HCT116 (cell line): ENCODE measurements at regions not wholly inside any gene's neighbourhood (a gene's known extent, or its start where the extent isn't known, plus 50 kb on each side); places are given as distances from the start of the nearest gene placed in this dataset.

Experiments used
- ATF3 ChIP-seq: IDR thresholded peaks from 2 replicates; pipeline ENCODE4 v1.6.1; 2012
- CTCF ChIP-seq, 3 experiments: fragments of 200-600 bp in 1 of 3; sonication (generic) in 1 of 3; IDR thresholded peaks in 2 of 3; conservative IDR thresholded peaks in 1 of 3; 2 replicates each; pipeline ENCODE4 v1.5.1; 2012 to 2017; ENCODE audit warnings: low read depth in 2 of 3, low read length in 2 of 3, antibody characterized with exemption in 1 of 3, borderline replicate concordance in 1 of 3, control low read depth in 1 of 3, mild to moderate bottlenecking in 1 of 3, mixed read lengths in 1 of 3, mixed run types in 1 of 3, moderate library complexity in 1 of 3; ENCODE audit not compliant: insufficient read depth in 1 of 3
- ELF1 ChIP-seq: IDR thresholded peaks from 2 replicates; pipeline ENCODE4 v1.6.1; 2012; ENCODE audit warnings: low read depth, borderline replicate concordance
- EZH2phosphoT487 ChIP-seq: fragments of 200-600 bp; IDR thresholded peaks from 2 replicates; pipeline ENCODE4 v1.6.1; 2018; ENCODE audit warnings: antibody characterized with exemption, borderline replicate concordance
- JUND ChIP-seq: IDR thresholded peaks from 2 replicates; pipeline ENCODE4 v1.6.1; 2012
- POLR2A ChIP-seq: IDR thresholded peaks from 2 replicates; pipeline ENCODE4 v1.7.0; 2011; ENCODE audit warnings: borderline replicate concordance; ENCODE audit not compliant: insufficient read depth, insufficient read length; ENCODE audit errors: extremely low read depth
- POLR2AphosphoS5 ChIP-seq: IDR thresholded peaks from 2 replicates; pipeline ENCODE4 v1.6.1; 2011; ENCODE audit warnings: mild to moderate bottlenecking, low read depth, low read length, moderate library complexity
- RAD21 ChIP-seq: IDR thresholded peaks from 2 replicates; pipeline ENCODE4 v1.6.1; 2012; ENCODE audit warnings: low read depth, mild to moderate bottlenecking
- SIN3A ChIP-seq: IDR thresholded peaks from 2 replicates; pipeline ENCODE4 v1.6.1; 2012; ENCODE audit warnings: low read depth
- SRF ChIP-seq: IDR thresholded peaks from 2 replicates; pipeline ENCODE4 v1.6.1; 2012; ENCODE audit warnings: low read depth
- TCF7L2 ChIP-seq: IDR thresholded peaks from 2 replicates; pipeline ENCODE4 v1.7.0; 2011; ENCODE audit warnings: borderline replicate concordance, inconsistent platforms; ENCODE audit not compliant: insufficient read depth, insufficient read length; ENCODE audit errors: extremely low read depth
- ZBTB33 ChIP-seq: IDR thresholded peaks from 2 replicates; pipeline ENCODE4 v1.6.1; 2011; ENCODE audit warnings: mild to moderate bottlenecking, low read length, moderate library complexity; ENCODE audit not compliant: insufficient replicate concordance; ENCODE audit errors: extremely low read depth

- TF ChIP-seq CTCF (IDR thresholded peaks at IDR 0.05 in 2 of 3, conservative IDR thresholded peaks at IDR 0.05 in 1 of 3; ENCODE audit: borderline replicate concordance in 1 of 3, insufficient read depth in 1 of 3, low read depth in 2 of 3, low read length in 2 of 3): no peak
- no peak for TF ChIP-seq RAD21
- TF ChIP-seq JUND: no peak
- no peak for TF ChIP-seq POLR2A
- no peak for TF ChIP-seq POLR2AphosphoS5
- no peak for TF ChIP-seq SRF
- no peak for TF ChIP-seq ATF3
- TF ChIP-seq ELF1: no peak
- TF ChIP-seq EZH2phosphoT487: no peak
- TF ChIP-seq TCF7L2: no peak
- TF ChIP-seq ZBTB33: no peak
- TF ChIP-seq SIN3A: no peak
Measured at GRCh38 chr2:45123065-45123464, 113.8 kb upstream of the SIX2 start.
